ENCODE measurements at regions not wholly inside any gene's neighbourhood (a gene's known extent, or its start where the extent isn't known, plus 50 kb on each side); places are given as distances from the start of the nearest gene placed in this dataset.

DNA sequence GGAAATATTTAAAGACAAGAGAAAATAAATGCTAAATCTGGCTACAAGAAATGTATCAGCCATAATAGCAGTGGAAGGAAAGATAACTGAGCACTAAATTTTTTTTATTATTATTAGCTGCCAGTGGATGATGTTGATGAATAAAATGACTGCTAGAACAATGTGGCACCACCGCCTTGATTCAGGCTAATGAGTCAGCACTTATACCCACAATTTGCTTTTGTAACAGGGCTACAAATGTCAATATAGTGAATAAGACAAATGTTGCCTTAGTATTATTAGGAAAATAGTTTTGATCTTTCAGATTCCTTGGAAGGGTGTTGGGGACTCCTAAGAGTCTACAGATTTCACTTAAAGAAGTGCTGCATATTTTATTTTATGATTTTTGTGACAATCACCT is 555.2 kb upstream of the GRAMD2B start:
- Histone ChIP-seq H3K27ac (ENCODE audit: low read length) (no peak overlapping the region), H3K4me3 (ENCODE audit: low read length) (no peak overlapping the region), H3K4me1 (ENCODE audit: control insufficient read depth, insufficient read depth, low read length) (no peaks in the 10 kb centered on the region), H3K36me3 (ENCODE audit: control insufficient read depth, insufficient read depth, low read length) (no peaks in the 10 kb centered on the region), H3K27me3 (ENCODE audit: control insufficient read depth, insufficient read depth, low read length) (no peaks in the 10 kb centered on the region), H3K9me3 (ENCODE audit: control insufficient read depth, insufficient read depth, low read length) (no peaks in the 10 kb centered on the region)
- no peak for TF ChIP-seq CTCF (IDR thresholded peaks at IDR 0.05)
- DNase-seq (no peak), ATAC-seq (no peak)
- intact Hi-C loops (cut with micrococcal nuclease), result no loop called here
- no peaks in the 10 kb centered on the region for H3K27me3 Mint-ChIP-seq (ENCODE audit: low read depth in 2 of 2)
- no peaks in the 10 kb centered on the region for H3K4me1 Mint-ChIP-seq
- WGBS (ENCODE audit: insufficient coverage), result 86% methylated on average over 1 of the region's 1 CpG
- H3K4me3 Mint-ChIP-seq, result no peak overlapping the region
- no peaks in the 10 kb centered on the region for H3K36me3 Mint-ChIP-seq
- peaks cover 5 to 8% of the 10 kb centered on the region in 2 donors for H3K9me3 Mint-ChIP-seq
- no peak overlapping the region for H3K27ac Mint-ChIP-seq

DNA sequence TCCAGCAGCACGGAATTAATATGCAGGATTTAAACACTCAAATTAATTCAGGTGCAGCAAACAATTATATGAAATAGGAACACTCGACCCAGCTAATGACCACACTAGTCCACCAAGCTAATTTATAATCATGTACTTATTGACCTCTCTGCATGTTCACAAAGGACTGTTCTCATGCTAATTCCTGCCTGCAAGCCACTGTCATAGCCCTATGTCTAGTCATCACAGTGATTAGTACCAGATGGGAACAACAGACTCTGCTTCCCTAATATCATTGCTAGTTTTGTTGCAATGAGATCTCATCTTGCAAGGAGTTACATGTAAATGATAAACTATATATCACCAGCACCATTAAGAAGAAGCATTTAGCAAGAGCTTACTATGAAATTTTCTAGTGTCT is 553.0 kb upstream of the GRAMD2B start:
- Histone ChIP-seq H3K4me3 (ENCODE audit: low read length) (no peak overlapping the region), H3K36me3 (ENCODE audit: control insufficient read depth, insufficient read depth, low read length) (no peaks in the 10 kb centered on the region), H3K9me3 (ENCODE audit: control insufficient read depth, insufficient read depth, low read length) (peaks cover 7% of the 10 kb centered on the region), H3K27ac (ENCODE audit: low read length) (no peak overlapping the region), H3K4me1 (ENCODE audit: control insufficient read depth, insufficient read depth, low read length) (no peaks in the 10 kb centered on the region), H3K27me3 (ENCODE audit: control insufficient read depth, insufficient read depth, low read length) (no peaks in the 10 kb centered on the region)
- intact Hi-C loops (cut with micrococcal nuclease), result no loop called here
- no peaks in the 10 kb centered on the region for H3K4me1 Mint-ChIP-seq
- H3K27ac Mint-ChIP-seq, result no peak overlapping the region
- ATAC-seq (no peak), DNase-seq (no peak)
- TF ChIP-seq CTCF (IDR thresholded peaks at IDR 0.05), result no peak
- peaks cover 7 to 14% of the 10 kb centered on the region in 2 donors for H3K9me3 Mint-ChIP-seq
- 64% methylated on average over 2 of the region's 2 CpGs for WGBS (ENCODE audit: insufficient coverage)
- no peaks in the 10 kb centered on the region for H3K27me3 Mint-ChIP-seq (ENCODE audit: low read depth in 2 of 2)
- H3K4me3 Mint-ChIP-seq, result no peak overlapping the region
- H3K36me3 Mint-ChIP-seq, result no peaks in the 10 kb centered on the region

GRCh38 chr5:125874057-125874456 is 549.2 kb upstream of the GRAMD2B start:
- Histone ChIP-seq H3K36me3 (ENCODE audit: control insufficient read depth, insufficient read depth, low read length) (no peaks in the 10 kb centered on the region), H3K9me3 (ENCODE audit: control insufficient read depth, insufficient read depth, low read length) (peaks cover 7% of the 10 kb centered on the region), H3K4me3 (ENCODE audit: low read length) (no peak overlapping the region), H3K27ac (ENCODE audit: low read length) (no peak overlapping the region), H3K4me1 (ENCODE audit: control insufficient read depth, insufficient read depth, low read length) (no peaks in the 10 kb centered on the region), H3K27me3 (ENCODE audit: control insufficient read depth, insufficient read depth, low read length) (no peaks in the 10 kb centered on the region)
- no peaks in the 10 kb centered on the region for H3K36me3 Mint-ChIP-seq
- no peak for DNase-seq
- ATAC-seq, result no peak
- TF ChIP-seq CTCF (IDR thresholded peaks at IDR 0.05), result no peak
- H3K9me3 Mint-ChIP-seq, result peaks cover 4 to 14% of the 10 kb centered on the region in 2 donors
- intact Hi-C loops (cut with micrococcal nuclease), result no loop called here
- H3K27me3 Mint-ChIP-seq (ENCODE audit: low read depth in 2 of 2), result no peaks in the 10 kb centered on the region
- no peak overlapping the region for H3K27ac Mint-ChIP-seq
- H3K4me1 Mint-ChIP-seq, result no peaks in the 10 kb centered on the region
- no peak overlapping the region for H3K4me3 Mint-ChIP-seq

DNA sequence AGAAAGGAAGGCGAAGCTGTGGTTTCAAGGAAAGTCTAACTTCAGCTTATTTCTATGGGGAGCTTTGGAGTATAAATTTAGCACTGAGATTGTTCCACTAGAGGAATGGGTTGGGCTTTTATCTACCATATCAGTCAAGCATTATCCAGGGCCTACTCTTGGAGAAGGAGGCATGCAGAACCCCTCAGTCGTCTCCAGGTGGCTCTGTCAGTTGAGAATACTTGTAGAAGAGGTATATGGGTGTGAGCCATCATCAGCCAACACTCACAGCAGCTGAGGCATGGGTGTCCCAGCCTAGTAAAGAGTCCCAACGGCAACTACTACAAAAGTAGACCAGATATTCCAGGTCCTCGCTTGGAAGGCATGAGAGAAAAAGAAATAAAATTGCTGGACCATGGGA is 548.5 kb upstream of the GRAMD2B start:
- WGBS (ENCODE audit: insufficient coverage), result 41% methylated on average over 2 of the region's 4 CpGs
- DNase-seq, result no peak
- no peaks in the 10 kb centered on the region for H3K4me1 ChIP-seq (ENCODE audit: control insufficient read depth, insufficient read depth, low read length)

More for the DNA sequence above, 548.5 kb upstream of the GRAMD2B start:
- no peak overlapping the region for H3K4me3 Mint-ChIP-seq
- Histone ChIP-seq H3K4me3 (ENCODE audit: low read length) (no peak overlapping the region), H3K9me3 (ENCODE audit: control insufficient read depth, insufficient read depth, low read length) (peaks cover 10% of the 10 kb centered on the region), H3K36me3 (ENCODE audit: control insufficient read depth, insufficient read depth, low read length) (no peaks in the 10 kb centered on the region), H3K27ac (ENCODE audit: low read length) (no peak overlapping the region), H3K27me3 (ENCODE audit: control insufficient read depth, insufficient read depth, low read length) (no peaks in the 10 kb centered on the region)
- ATAC-seq, result no peak
- TF ChIP-seq CTCF (IDR thresholded peaks at IDR 0.05), result no peak
- H3K27me3 Mint-ChIP-seq (ENCODE audit: low read depth in 2 of 2), result no peaks in the 10 kb centered on the region
- no peaks in the 10 kb centered on the region for H3K36me3 Mint-ChIP-seq
- no peaks in the 10 kb centered on the region for H3K4me1 Mint-ChIP-seq
- H3K9me3 Mint-ChIP-seq, result peaks cover 8 to 19% of the 10 kb centered on the region in 2 donors
- H3K27ac Mint-ChIP-seq, result no peak overlapping the region
- intact Hi-C loops (cut with micrococcal nuclease), result no loop called here

Measured in natural killer cell (primary cell).